ENCODE measurements at regions not wholly inside any gene's neighbourhood (a gene's known extent, or its start where the extent isn't known, plus 50 kb on each side); places are given as distances from the start of the nearest gene placed in this dataset.

- POLR2A ChIA-PET, result no interaction called here
- H3K9me3 Mint-ChIP-seq, result peaks cover 22% of the 10 kb centered on the region
- peak; percentile 13 for DNase-seq
- CTCF ChIA-PET, result no interaction called here
- no peaks in the 10 kb centered on the region for H3K4me1 Mint-ChIP-seq
- no peak overlapping the region for H3K27ac Mint-ChIP-seq
- H3K36me3 Mint-ChIP-seq (ENCODE audit: low read depth), result no peaks in the 10 kb centered on the region
- H3K27me3 Mint-ChIP-seq, result no peaks in the 10 kb centered on the region
- no peak overlapping the region for H3K4me3 Mint-ChIP-seq
Measured at GRCh38 chr2:128784626-128785306, 466.1 kb upstream of the HS6ST1 start.

DNA sequence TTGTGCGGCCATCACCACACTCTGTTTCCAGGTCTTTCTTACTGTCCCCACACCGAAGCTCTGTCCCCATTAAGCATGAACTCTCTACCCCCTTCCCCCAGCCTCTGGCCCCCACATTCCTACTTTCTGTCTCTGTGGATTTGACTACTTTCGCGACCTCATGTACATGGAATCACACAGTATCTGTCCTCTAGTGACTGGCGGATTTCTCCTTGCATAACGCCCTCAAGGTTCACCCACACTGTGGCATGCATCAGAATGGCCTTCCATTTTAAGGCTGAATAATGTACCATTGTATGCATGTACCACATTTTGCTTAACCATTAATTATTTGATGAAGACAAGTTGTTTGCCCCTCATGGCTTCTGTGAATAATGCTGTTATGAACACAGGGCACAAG is 467.6 kb upstream of the HS6ST1 start:
- H3K36me3 Mint-ChIP-seq (ENCODE audit: low read depth), result no peaks in the 10 kb centered on the region
- no peak overlapping the region for H3K4me3 Mint-ChIP-seq
- no peaks in the 10 kb centered on the region for H3K4me1 Mint-ChIP-seq
- DNase-seq, result no peak
- H3K27me3 Mint-ChIP-seq, result no peaks in the 10 kb centered on the region
- ChIA-PET POLR2A (no interaction called here), CTCF (no interaction called here)
- peaks cover 25% of the 10 kb centered on the region for H3K9me3 Mint-ChIP-seq
- no peak overlapping the region for H3K27ac Mint-ChIP-seq

- no peak overlapping the region for H3K4me3 Mint-ChIP-seq
- H3K27ac Mint-ChIP-seq, result no peak overlapping the region
- no peaks in the 10 kb centered on the region for H3K27me3 Mint-ChIP-seq
- POLR2A ChIA-PET, result no interaction called here
- peak; percentile 10 for DNase-seq
- H3K9me3 Mint-ChIP-seq, result peaks cover 25% of the 10 kb centered on the region
- H3K4me1 Mint-ChIP-seq, result no peaks in the 10 kb centered on the region
- no peaks in the 10 kb centered on the region for H3K36me3 Mint-ChIP-seq (ENCODE audit: low read depth)
- CTCF ChIA-PET, result no interaction called here
Measured at GRCh38 chr2:128786741-128787478, 468.2 kb upstream of the HS6ST1 start.

- no peak overlapping the region for H3K27ac Mint-ChIP-seq
- H3K4me3 Mint-ChIP-seq, result no peak overlapping the region
- peak; percentile 7 for DNase-seq
- H3K36me3 Mint-ChIP-seq (ENCODE audit: low read depth), result no peaks in the 10 kb centered on the region
- peaks cover 25% of the 10 kb centered on the region for H3K9me3 Mint-ChIP-seq
- no peaks in the 10 kb centered on the region for H3K27me3 Mint-ChIP-seq
- H3K4me1 Mint-ChIP-seq, result no peaks in the 10 kb centered on the region
- CTCF ChIA-PET, result no interaction called here
- POLR2A ChIA-PET, result no interaction called here
Measured at GRCh38 chr2:128787616-128788015, 468.9 kb upstream of the HS6ST1 start.

GRCh38 chr2:128788636-128789220 is 470.1 kb upstream of the HS6ST1 start:
- Mint-ChIP-seq H3K9me3 (peaks cover 25% of the 10 kb centered on the region), H3K27ac (no peak overlapping the region), H3K36me3 (ENCODE audit: low read depth) (no peaks in the 10 kb centered on the region), H3K4me1 (no peaks in the 10 kb centered on the region), H3K4me3 (no peak overlapping the region), H3K27me3 (no peaks in the 10 kb centered on the region)
- ChIA-PET POLR2A (no interaction called here), CTCF (no interaction called here)
- peak; percentile 14 for DNase-seq

- no peaks in the 10 kb centered on the region for H3K27me3 Mint-ChIP-seq
- DNase-seq, result peak; percentile 2
- no peaks in the 10 kb centered on the region for H3K36me3 Mint-ChIP-seq (ENCODE audit: low read depth)
- POLR2A ChIA-PET, result no interaction called here
- peaks cover 25% of the 10 kb centered on the region for H3K9me3 Mint-ChIP-seq
- no peaks in the 10 kb centered on the region for H3K4me1 Mint-ChIP-seq
- CTCF ChIA-PET, result no interaction called here
- H3K4me3 Mint-ChIP-seq, result no peak overlapping the region
- H3K27ac Mint-ChIP-seq, result no peak overlapping the region
Measured at GRCh38 chr2:128789221-128789620, 470.6 kb upstream of the HS6ST1 start.

- POLR2A ChIA-PET, result no interaction called here
- CTCF ChIA-PET, result no interaction called here
- Mint-ChIP-seq H3K27me3 (no peaks in the 10 kb centered on the region), H3K27ac (no peak overlapping the region), H3K36me3 (ENCODE audit: low read depth) (no peaks in the 10 kb centered on the region), H3K9me3 (peaks cover 25% of the 10 kb centered on the region), H3K4me1 (no peaks in the 10 kb centered on the region), H3K4me3 (no peak overlapping the region)
- peak; percentile 2 for DNase-seq
Measured at GRCh38 chr2:128789776-128790455, 471.2 kb upstream of the HS6ST1 start.

DNA sequence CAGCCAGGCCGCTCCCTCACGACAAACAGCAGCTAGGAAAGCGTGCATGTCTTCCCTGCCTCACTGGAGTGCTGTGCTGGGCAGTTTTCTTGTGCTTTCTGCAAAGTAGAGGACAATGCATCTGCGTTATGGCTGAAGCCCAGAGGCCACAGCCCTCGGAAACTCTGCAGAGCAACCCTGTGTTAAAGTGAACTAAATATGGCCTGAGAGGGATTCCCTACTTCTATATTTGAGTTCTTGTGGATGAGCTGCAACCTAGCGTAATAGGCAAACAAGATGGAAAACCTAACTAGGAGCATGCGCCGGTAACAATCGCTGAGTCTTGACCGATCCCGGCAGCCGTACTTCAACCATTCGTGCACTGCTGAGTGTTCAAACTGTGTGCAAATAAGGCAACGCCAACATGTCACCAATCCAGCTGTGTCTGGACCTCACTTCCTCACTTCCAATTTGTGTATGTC is 471.9 kb upstream of the HS6ST1 start:
- H3K4me3 Mint-ChIP-seq, result no peak overlapping the region
- CTCF ChIA-PET, result no interaction called here
- H3K9me3 Mint-ChIP-seq, result peaks cover 23% of the 10 kb centered on the region
- no peaks in the 10 kb centered on the region for H3K27me3 Mint-ChIP-seq
- no peaks in the 10 kb centered on the region for H3K4me1 Mint-ChIP-seq
- POLR2A ChIA-PET, result no interaction called here
- H3K27ac Mint-ChIP-seq, result no peak overlapping the region
- DNase-seq, result peak; percentile 4
- no peaks in the 10 kb centered on the region for H3K36me3 Mint-ChIP-seq (ENCODE audit: low read depth)

DNA sequence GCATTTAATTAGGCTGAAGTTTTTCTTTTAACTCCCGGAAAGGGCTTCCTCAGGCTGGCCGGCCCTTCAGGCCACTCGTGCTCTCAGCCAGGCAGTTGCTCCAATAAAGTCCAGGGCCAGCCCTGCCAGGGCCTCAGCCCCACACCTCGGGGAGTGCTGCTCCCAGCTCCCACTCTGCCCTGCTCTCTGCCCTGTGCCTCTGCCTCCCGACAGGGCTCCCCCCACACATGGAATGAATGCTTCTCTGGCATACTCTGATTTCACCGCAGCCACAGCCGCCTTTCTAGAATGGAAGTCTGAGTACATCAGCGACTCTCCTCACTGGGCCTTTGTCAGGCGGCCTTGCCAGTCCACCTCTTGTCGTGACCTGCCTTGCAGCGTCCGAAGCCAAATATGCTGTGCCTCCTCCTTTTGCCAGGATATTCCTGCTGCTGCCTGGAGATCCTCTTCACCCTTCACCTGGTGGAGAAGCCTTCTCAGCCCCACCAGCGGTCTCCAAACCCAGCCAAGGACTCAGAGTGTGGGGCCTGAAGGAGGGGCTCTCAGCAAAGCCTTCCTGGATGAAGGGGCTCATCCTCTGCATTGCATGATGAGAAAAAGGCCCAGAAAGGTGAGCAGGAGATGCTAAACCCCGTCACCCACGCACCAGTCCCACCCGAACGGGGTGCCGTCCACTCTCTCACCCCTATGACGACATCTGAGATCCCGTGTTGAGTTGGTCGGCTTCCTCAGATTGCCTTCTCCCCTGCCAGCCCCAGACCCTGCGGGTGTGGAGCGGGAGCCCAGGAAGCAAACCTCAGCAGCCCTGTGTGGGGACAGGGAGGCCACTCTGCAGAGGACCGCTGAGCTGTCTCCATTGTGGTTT is 472.7 kb upstream of the HS6ST1 start:
- H3K36me3 Mint-ChIP-seq (ENCODE audit: low read depth), result no peaks in the 10 kb centered on the region
- H3K4me3 Mint-ChIP-seq, result no peak overlapping the region
- ChIA-PET CTCF (no interaction called here), POLR2A (no interaction called here)
- peaks cover 23% of the 10 kb centered on the region for H3K9me3 Mint-ChIP-seq
- no peaks in the 10 kb centered on the region for H3K27me3 Mint-ChIP-seq
- no peak overlapping the region for H3K27ac Mint-ChIP-seq
- no peaks in the 10 kb centered on the region for H3K4me1 Mint-ChIP-seq
- DNase-seq, result peak; percentile 10

DNA sequence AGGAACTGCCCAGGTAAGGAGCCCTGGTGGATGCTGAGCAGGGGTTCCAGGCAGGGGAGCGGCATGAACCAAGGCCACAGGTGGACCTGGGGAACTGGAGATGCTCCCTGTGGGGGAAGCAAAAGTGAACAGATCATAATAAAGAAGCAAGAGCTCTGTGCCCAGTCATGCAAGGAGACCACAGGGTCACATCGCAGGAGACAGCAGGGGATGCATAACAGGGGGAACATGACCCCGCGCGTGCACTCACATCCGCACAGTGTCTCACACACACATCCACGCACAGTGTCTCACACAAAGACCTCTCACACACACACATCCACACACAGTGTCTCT is 473.3 kb upstream of the HS6ST1 start:
- Mint-ChIP-seq H3K36me3 (ENCODE audit: low read depth) (no peaks in the 10 kb centered on the region), H3K4me3 (no peak overlapping the region), H3K27me3 (no peaks in the 10 kb centered on the region), H3K4me1 (no peaks in the 10 kb centered on the region), H3K27ac (no peak overlapping the region), H3K9me3 (peaks cover 23% of the 10 kb centered on the region)
- no peak for DNase-seq
- ChIA-PET CTCF (no interaction called here), POLR2A (no interaction called here)

DNA sequence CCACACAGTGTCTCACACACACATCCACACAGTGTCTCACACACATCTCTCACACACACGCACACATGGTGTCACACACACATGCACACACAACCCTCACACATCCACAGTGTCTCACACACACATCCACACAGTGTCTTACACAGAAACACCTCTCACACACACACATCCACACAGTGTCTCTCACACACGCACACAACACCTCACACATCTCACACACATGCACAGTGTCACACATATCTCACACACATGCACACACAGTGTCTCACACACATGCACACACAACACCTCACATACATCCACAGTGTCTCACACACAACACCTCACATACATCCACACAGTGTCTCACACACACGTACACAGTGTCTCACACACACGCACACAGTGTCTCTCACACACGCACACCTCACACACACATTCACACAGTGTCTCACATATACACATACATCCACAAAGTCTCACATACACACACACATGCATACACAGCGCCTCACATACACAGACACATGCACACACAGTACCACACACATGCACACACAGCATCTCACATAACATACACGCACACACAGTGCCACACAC is 473.9 kb upstream of the HS6ST1 start:
- ChIA-PET CTCF (no interaction called here), POLR2A (no interaction called here)
- Mint-ChIP-seq H3K36me3 (ENCODE audit: low read depth) (no peaks in the 10 kb centered on the region), H3K27me3 (no peaks in the 10 kb centered on the region), H3K4me3 (no peak overlapping the region), H3K4me1 (no peaks in the 10 kb centered on the region), H3K9me3 (peaks cover 20% of the 10 kb centered on the region), H3K27ac (no peak overlapping the region)
- no peak for DNase-seq

DNA sequence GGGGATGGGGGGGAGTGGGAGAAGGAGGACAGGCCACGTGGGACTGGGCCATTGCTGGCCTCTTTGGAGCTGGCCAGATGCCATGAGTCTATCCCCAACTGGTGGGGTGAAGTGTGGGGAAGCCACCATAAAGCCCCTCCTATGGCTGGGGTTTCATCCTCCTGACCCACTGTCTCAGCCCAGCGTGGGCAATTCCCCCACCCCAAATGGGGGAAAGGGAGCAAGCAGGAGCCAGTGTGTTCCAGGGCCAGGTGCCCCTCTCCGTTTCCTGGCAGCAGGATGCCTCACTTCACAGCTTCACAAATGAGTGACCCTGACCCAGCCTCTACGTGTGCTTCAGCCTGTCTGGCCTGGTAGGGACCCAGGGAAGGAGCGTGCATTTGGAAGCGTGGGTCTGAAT is 474.7 kb upstream of the HS6ST1 start:
- CTCF ChIA-PET, result no interaction called here
- no peak for DNase-seq

DNA sequence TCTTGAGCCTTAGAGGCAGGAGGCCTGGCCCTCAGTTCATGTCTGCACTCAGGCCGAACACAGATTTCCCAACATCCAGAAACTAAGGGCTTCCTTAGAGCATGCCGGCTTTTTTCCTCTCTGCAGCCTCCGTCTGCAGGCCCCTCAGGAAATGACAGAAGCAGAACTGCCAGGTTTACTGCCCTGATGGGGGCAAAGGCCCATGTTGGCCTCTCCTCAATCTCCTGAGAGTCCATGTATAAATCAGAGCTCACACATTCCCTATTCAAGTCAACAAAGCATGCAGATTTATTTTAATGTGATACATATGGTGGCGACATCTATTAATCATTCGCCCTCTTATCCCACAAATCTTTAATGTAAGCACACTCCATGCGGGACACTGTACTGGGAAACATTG is 475.6 kb upstream of the HS6ST1 start:
- peaks cover 8% of the 10 kb centered on the region for H3K9me3 Mint-ChIP-seq
- H3K27me3 Mint-ChIP-seq, result no peaks in the 10 kb centered on the region
- no peak for DNase-seq
- no peak overlapping the region for H3K27ac Mint-ChIP-seq
- POLR2A ChIA-PET, result no interaction called here
- H3K4me3 Mint-ChIP-seq, result no peak overlapping the region
- H3K4me1 Mint-ChIP-seq, result no peaks in the 10 kb centered on the region
- CTCF ChIA-PET, result no interaction called here
- H3K36me3 Mint-ChIP-seq (ENCODE audit: low read depth), result no peaks in the 10 kb centered on the region

More for the DNA sequence above, 474.7 kb upstream of the HS6ST1 start:
- H3K9me3 Mint-ChIP-seq, result peaks cover 16% of the 10 kb centered on the region
- H3K4me1 Mint-ChIP-seq, result no peaks in the 10 kb centered on the region
- H3K4me3 Mint-ChIP-seq, result no peak overlapping the region
- no peaks in the 10 kb centered on the region for H3K27me3 Mint-ChIP-seq
- H3K36me3 Mint-ChIP-seq (ENCODE audit: low read depth), result no peaks in the 10 kb centered on the region
- POLR2A ChIA-PET, result no interaction called here
- H3K27ac Mint-ChIP-seq, result no peak overlapping the region

Measured in activated CD4-positive, alpha-beta memory T cell treated with anti-CD3 and anti-CD28 coated beads, Interleukin-2, amount 10 ng/mL, durations not matched to agents 7 days and 5 days (primary cell).